Stimulated activated CD8-positive, alpha-beta memory T cell treated with anti-CD3 and anti-CD28 coated beads, Interleukin-7, amount 100 ng/mL, for 1 hour (primary cell): ENCODE measurements at regions not wholly inside any gene's neighbourhood (a gene's known extent, or its start where the extent isn't known, plus 50 kb on each side); places are given as distances from the start of the nearest gene placed in this dataset.

Experiments used
- DNase-seq, 2 donors: peaks; one replicate each; pipeline ENCODE4 v3.0.0-alpha.2; 2020; ENCODE audit warnings: low read depth in 2 of 2

DNA sequence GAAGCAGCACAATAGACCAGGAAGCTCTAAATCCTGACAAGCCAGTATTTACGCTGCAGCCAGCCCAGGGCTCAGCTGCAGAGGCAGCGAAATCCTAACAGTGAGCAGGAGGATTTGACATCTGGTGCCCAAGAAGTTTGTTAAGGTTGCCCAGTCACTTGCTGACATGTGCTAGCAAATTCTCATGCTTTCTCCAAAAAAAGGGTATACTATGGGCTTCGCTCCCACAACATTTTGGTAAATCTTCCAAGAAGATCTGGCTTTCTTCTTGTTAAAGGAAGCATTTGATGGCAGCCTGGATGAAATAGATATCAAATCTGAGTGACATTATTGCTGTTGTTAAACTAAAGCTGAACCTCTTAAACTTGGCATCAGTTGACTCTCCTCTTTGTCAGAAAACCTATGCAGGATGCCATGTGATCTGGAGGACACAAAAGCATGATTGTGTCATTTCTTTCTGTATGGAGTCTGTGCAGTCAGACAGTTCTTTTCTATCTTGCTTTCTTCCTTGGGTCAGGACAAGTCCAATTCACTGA, 949.7 kb upstream of the RBFOX1 start:
- no peak for DNase-seq

DNA sequence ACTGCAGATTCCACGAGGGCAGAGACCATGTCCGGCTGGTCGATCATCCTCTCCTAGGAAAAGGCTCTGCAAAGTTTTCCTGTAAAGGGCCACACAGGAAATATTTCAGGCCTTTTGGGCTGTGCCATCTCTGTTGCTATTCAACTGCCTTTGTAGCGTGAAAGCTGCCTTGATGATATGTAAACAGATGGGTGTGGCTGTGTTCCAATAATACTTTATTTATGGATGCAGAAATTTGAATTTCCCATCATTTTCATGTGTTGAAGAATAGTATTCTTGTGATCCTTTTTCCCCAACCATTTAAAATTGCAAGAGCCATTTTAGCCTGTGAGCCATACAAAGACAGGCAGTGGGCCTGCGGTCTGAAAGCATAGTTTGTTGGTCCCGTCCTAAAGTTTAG, 950.7 kb upstream of the RBFOX1 start:
- DNase-seq: no peak

DNA sequence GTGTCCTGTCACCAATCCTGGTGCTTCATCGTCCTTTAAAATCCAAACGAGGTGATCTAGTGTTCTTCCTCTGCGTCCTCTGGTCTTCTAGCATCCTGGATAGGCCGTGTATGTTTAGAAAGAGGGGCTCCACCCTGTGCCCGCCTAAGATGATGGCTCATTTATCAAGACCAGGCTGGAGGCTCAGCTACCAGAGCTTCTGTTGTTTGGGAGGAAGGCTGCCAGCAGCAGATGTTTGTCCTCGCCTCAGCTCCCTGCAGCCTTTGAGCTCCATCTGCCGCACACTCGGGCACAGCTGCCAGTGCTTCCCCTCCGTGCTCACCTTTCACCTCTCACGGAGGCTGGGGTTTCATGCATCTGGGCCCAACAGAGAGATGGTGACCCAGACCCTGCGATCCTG, 954.7 kb upstream of the RBFOX1 start:
- DNase-seq: no peak

DNA sequence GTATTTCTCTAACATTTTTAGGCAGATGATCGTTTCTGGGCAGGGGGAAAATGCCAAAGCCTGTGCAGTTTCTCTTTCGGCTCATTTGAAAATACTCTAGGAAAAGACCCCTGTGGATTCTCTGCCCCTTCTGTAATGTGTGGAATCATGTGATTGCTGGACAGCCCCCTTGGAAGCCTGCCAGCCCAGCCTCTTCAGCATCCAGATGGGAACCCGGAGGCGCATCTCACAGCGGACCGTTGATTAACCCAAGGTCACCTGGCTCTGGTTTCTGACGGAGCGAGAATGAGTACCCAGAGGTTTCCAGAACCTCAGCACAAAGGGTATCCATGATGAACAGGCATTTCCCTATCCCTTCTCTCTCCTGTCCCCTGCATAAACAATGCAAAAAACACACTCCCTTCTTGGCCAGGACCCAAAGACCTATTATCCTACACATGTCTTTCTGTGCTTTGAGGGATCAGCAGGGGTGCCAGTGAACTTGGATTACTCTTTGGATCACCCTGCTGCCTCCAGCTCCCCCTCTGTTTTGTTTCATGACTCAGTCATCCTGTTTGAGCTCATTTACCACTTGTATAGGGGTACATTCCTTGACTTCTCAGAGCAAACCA, 957.1 kb upstream of the RBFOX1 start:
- DNase-seq: no peak

DNA sequence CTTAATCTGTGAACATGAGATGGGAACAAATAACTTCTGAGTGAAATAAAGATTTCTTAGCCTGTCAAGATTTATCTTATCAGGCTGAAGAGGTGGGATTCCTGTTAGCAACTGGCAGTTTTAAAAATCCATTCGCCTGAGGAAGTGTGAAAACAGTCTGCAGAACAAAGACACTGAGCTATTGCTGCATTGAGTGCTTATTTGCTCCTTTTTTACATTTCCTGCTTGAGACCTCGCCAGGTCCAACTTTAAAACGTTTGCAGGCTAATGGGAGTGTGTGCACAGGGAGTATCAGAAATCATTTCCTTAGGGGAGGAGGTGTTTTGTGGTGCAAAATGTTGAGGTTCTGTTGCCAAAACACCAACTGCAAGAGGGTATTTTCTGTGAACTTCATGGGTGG, 957.8 kb upstream of the RBFOX1 start:
- no peak for DNase-seq

DNA sequence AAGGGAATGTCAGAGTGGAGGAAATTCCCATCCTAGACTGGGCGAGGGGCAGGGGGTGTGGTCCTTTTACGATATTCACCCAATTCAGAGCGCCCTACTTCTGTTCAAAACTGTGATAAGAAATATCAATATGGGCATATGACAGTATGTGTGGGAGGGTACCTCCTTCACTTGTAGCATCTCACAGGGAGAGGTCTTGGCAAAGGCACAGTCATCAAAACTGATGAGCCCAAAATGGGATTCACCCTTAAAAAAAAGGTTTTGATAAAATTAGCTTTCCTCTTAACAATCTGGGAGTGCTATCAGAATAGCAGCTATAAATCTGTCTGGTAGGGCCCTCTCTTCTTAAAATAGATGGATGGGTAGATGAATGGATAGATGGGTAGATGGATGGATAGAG, 967.8 kb upstream of the RBFOX1 start:
- no peak for DNase-seq

DNA sequence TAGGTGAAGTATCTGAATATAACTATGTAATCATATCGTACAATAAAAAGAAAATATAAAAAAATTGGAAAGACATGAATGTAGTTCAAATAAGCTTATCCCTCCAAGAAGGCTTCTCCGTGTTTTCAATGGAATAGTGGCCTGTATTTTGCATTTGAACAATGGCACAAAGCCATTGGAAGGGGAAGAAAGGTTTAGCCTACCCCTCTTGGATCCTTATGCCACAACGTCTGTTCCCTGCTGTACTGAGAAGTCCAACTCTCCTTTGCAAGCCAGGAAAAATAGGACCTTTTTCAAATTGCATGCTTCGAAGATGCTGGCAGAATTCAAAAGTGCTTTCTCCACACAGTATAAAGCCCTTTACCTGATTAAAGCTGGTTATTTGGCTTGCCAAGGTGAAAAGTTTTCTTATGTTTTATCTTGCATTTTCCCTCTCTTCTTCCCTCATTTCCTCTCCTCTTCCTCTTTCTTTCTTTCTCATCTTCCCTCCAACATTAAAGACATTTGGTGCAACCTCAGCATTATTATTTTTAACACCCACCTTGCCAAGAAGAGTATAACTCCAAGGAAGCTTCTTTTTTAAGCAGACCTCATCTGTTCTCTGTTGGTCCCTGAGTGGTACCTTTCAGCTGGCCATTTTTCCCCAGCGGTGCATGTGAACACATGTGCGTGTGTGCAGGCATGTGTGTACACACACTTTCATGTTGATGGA, 968.6 kb upstream of the RBFOX1 start:
- no peak for DNase-seq

DNA sequence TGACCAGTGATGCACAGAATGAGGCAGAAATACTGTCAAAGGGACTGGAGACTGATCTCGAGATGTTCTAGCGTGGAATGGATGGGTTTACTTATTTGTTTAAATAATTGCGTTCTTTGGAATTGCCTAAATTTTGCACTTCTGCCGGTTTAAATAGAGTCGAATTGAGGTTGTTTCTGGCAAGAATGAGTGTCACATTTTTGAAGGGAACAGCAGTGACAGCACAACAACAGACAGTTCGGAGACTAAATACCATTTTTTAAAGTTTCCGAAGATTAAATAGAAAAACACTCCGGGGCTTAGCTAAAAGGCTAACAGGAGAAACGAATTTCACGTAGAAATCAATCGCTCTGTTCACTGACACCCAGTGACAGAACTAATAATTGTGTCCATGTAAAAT, 969.2 kb upstream of the RBFOX1 start:
- DNase-seq: no peak

DNA sequence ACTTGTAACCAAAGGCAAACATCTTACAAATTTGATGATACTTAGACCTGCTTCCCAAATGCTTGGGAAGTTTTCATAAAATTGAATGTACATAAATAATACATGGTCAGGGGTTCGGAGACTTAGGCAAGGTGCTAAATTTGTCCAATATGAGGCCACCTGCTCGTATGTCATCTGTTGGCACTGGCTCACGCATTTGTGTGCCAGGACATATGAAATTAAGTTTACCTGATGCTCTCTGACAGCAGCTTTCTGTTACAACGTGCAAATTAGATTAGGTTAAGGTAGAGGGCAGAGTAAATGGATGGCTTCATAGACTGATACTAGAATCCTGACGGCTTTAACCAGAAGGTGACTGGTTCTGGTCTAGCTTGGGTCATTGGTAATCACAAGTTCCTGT, 970.3 kb upstream of the RBFOX1 start:
- DNase-seq: no peak

DNA sequence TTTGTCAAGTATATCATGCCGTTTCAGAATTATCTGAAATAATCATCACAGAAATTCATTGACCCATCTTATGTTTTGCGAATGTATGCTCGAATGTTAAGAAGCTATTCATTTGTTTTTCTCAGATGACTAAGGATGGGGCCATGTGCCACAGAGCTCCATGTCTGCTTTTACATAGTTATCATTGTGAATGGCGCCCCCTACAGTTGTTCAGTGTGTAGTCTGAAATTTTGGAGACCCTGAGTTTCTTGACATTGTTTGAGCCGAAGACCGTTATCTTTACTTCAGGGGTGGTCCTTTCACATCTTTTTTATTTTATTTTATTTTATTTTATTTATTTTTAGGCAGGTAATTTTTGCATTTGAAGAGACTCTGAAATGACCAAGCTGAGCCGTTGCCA, 972.0 kb upstream of the RBFOX1 start:
- DNase-seq: no peak

DNA sequence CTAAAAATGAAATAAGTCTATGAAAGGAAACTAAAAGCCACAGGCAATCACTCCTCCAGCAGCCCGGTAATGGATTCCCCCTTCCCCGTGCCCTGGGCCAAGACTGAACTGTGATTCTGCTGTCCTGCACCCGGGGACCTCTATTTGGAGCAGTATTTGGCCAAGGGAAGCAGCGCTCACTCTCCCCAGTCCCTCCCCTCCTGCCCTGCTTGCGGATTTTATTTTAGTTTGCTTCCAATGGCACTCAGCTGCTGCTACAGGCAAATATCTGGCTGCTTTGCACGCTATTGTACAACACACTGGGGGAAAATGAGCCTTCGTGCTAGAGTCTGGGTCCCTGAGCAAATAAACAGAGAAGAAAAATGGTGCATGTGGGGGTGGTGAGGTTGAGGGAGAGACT, 975.7 kb upstream of the RBFOX1 start:
- no peak for DNase-seq

DNA sequence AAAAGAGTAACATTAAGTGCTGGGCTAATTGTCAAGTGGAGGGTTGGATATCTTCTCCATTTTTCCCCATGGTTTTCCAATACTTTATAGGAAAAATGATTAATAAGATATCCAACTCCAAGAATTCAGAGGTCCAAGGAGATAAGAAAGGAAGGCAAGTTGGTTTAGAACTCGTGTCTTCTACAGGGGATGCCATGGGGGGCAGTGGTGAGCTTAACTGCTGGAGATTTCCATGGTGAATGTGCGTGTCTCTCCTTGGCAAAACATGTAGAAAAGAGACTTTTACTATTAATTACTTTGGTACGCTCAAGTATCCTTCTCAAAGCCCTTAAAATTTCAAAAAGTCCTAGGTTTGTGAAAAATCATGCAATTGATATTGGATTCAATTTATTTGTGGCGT, 982.9 kb upstream of the RBFOX1 start:
- DNase-seq: no peak

DNA sequence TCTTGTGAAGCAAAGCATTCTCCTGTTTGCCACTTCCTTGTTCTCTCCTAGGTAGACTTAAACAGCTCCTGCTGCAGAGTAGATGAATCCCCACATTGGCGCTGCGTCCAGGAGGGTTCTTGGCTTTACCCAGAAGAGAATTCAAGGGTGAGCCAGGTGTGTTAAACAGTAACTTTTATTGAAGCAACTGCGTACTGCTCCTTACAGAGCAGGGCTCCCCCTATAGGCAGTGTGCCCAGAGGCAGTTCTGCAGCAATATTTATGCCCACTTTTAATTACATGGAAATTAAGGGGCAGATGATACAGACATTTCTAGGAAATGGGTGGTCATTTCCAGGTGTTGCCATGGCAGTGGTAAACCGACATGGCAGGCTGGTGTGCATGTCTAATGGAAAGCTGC, 987.6 kb upstream of the RBFOX1 start:
- DNase-seq: no peak

DNA sequence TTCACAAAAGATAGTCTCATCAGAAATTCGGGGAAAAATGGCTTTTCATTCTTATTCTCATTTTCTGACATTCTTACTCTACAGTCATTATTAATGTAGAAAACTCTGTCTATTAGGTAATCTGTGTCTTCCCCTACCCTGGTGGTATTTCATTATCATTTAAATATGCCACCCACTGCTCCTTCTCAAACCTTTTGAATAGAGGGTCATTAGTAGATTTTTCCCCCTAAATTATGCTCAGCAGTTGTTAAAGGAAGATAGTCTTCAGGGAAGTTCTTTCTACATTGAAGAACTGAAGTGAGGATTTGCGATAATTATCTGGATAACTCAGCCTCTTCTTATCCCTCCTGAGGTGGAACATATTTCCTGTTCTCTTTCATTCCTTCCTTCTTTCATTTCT, 989.5 kb upstream of the RBFOX1 start:
- DNase-seq: no peak

DNA sequence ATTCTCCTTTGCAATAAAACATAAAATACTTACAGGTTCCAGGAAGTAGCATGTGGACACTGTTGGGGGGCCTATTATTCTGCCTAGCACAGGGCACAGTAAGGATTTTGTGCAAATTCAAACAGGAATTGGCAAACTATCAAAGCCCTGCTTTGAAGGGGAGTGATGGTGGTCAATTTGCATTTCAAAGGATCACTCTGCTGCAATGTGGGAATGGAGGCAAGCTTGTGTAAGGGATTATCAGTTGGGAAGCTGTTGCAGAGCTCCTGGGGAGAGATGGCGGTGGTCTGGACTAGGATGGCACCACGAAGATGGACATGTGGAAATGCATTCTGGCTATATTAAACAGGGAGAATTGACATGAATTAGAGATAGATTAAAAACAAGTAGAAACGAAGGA, 990.7 kb upstream of the RBFOX1 start:
- no peak for DNase-seq

DNA sequence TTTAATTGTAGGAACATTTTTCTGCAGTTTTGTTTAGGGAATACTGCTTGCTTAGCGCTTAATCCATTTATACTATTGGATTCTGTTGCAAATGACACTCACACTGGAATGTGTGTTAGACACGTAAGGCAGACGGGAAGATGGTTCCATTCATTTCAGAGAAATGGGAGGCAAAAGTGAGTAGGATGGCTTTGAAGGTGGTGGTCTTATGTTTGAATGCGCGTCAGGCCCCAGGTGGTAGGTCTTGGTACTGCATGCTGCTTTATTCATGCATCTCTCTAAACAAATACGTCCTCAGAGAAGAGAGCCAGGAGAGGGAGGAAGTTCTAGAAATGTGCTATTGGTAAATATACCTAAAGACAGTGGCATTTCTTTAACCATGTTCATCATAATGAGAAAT, 997.6 kb upstream of the RBFOX1 start:
- no peak for DNase-seq

DNA sequence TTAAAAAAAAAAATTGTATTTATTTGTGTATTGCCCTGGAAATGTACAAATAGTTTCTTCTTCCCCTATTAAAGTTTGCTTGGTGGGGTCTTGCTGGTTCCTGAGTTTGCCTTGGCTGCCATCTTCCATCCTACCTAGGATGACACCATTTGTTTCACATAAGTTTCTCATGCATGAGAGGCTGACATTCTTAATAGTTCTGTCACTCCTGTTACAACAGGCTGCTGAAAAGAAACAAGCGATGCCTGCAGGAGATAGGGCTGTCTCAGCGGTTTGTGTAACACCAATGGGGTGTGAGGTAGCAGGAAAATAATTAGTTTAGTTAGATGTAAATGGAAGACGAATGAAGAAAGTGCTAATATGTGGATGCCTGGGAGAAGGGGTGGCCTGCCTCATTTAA, 1000.9 kb upstream of the RBFOX1 start:
- no peak for DNase-seq

DNA sequence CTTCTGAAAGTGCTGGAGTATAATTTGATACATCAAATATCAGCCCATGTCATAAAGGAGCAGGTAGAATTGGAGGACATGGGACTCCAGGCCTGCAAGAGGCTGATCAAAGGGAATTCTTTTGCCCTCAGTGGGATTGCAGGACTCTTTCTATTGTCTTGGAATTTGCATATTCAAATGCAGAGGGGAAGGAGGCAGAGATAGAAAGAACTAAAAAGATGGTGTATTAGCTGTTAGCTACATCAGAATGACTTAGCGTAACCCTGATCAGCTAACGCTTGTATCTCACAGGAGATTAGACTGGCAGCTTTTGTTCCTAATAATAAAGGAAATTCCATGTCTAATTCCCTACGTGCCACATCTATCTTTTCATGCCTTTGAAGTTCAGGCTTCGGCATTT, 1014.7 kb upstream of the RBFOX1 start:
- DNase-seq: no peak

DNA sequence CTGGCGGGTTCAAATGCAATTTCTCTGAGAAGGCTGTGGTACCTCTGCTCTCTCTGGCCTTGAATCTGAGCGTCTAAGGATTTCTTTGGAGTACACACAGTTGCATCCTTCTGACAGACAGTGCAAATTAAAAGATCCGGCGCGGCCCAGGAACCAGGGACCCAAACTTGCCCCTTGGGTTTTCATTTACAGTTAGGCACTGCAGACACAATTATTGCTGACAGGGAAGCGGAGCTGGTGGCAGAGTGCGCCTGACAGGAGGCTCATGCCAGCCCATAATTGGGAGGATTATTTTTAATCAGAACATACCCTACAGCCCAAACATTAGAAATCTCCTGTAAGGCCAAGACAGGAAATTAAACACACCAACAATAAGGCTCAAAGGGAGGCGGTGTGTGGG, 1023.4 kb upstream of the RBFOX1 start:
- no peak for DNase-seq

DNA sequence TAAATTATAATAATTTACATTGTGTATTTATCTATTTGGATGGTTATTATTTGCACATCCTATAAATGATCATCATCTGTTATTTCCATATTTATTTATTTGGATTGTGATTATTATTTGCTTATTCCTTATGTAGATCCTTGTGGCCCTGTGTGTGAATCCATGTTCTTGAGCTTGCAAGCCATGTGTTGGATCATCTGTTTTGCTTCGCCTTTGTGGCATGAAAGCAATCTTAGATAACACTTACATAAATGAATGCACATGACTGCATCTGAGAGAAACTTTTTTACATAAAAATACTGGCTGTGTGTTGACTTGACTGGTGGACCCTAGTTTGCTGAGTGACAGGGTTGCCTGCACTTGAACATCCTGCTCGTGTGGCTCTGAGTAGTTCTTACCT, 1024.5 kb upstream of the RBFOX1 start:
- DNase-seq: no peak

DNA sequence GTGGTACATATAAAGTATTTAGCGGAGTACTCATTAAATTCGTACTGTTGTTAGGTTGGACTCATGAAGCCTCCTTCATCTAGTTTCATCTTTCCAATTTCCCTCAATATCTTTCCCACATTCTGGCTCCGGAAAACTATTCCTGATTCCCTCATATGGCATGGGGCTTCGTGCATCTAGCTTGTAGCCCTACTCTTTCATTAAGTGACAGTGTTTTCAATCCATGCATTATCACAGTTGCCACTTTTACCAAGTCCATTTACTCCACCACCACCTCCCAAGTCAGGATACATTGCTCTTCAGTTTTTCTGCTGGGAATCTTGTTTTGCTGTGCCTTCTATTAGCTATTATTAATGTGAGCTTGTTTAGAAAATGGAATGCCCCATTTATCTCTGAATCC, 1032.1 kb upstream of the RBFOX1 start:
- DNase-seq: no peak

DNA sequence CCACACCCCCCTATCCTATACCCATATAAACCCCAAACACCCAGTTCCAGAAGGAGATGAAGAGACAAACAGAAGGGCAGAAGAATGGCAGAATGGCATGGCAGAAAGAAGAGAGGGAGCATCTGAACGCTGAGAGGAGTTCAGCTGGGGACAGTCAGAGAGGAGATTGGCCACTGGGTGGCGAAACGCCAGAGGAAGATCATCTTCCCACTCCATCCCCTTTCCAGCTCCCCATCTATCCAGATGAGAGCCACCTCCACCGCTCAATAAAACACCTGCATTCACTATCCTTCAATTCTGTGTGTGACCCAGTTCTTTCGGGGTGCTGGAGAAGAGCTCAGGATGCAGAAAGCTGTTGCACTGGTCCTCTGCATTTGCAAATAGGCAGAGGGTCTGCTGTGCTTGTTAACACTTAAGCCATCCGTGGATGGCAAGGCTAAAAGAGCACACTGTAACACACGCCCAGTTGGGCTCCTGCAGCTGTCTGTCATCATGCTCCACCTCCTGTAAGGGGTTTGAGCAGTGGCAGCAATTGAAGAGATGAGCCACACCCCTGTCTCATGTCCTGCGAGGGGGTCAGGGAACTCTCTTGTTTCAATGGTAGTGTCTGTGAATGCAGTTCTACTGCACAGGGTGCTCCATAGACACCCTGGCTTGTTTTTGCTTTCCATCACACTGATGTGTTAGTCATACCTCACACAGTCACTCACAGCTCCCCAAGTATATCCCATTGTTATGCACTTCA, 1034.8 kb upstream of the RBFOX1 start:
- no peak for DNase-seq

DNA sequence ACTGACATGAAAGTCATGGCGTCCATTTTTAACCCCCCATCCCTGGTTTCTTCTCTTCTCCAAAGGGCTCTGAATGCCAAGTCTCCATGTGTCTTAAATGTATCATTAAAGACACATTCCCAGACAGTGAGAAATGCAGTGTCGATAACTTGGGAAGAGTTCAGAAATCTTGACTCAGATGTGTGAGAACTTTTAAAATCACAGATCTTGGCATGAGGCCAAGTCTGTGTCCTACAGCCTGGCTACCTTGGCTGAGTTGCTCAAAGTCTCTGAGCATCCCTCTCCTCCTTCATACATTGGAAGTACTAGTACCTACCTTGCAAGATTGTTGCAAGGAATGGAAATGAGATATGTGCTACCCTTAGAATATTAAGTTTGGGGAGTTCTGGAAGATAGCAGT, 1046.5 kb upstream of the RBFOX1 start:
- DNase-seq: no peak
